GM23248 (cell line): ENCODE measurements at regions not wholly inside any gene's neighbourhood (a gene's known extent, or its start where the extent isn't known, plus 50 kb on each side); places are given as distances from the start of the nearest gene placed in this dataset.

Experiments used
- EZH2 ChIP-seq: fragments of 200-600 bp; sonication (generic); IDR thresholded peaks from 2 replicates; pipeline ENCODE4 v1.6.1; 2018; ENCODE audit warnings: antibody characterized with exemption, mild to moderate bottlenecking; ENCODE audit not compliant: insufficient read depth, poor library complexity, severe bottlenecking
- EZH2phosphoT487 ChIP-seq: fragments of 200-600 bp; sonication (generic); IDR thresholded peaks from 2 replicates; pipeline ENCODE4 v1.6.1; 2018; ENCODE audit warnings: antibody characterized with exemption, moderate library complexity, mild to moderate bottlenecking, low read depth; ENCODE audit not compliant: insufficient read depth

DNA sequence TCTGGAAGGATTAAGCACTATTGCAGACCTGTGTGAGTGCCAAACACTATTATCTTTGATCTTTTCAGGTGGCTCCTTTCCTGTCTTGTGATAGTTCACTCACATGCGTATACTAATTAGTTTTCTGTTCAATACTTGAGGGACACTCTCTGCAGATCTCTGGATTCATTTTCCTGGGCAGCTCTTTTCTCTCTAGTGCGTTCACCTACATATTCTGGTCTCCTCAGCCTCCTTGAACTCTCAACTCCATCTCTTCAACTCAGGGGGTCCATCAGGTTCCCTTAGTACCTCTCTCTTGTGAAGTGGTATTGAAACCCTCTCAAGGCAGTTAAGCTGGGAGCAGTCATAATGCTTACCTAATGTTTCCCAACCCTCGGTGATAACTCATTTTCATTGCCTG is 1218.1 kb upstream of the MAP3K7 start:
- TF ChIP-seq EZH2 (no peak), EZH2phosphoT487 (no peak)
